ENCODE measurements at regions not wholly inside any gene's neighbourhood (a gene's known extent, or its start where the extent isn't known, plus 50 kb on each side); places are given as distances from the start of the nearest gene placed in this dataset.
"Not testable (repeated sequence)": the region's sequence is repeated elsewhere in the genome, so short reads cannot be mapped to it uniquely, and the experiment has no call there.

- not testable (repeated sequence) for TF ChIP-seq CTCF (IDR thresholded peaks at IDR 0.05); POLR2AphosphoS5 (IDR thresholded peaks at IDR 0.05); EP300 (IDR thresholded peaks at IDR 0.05; ENCODE audit: low read depth)
Observed at GRCh38 chr3:195658381-195659135, 62.2 kb upstream of the MUC20 start.
